ENCODE measurements at regions not wholly inside any gene's neighbourhood (a gene's known extent, or its start where the extent isn't known, plus 50 kb on each side); places are given as distances from the start of the nearest gene placed in this dataset.

DNA sequence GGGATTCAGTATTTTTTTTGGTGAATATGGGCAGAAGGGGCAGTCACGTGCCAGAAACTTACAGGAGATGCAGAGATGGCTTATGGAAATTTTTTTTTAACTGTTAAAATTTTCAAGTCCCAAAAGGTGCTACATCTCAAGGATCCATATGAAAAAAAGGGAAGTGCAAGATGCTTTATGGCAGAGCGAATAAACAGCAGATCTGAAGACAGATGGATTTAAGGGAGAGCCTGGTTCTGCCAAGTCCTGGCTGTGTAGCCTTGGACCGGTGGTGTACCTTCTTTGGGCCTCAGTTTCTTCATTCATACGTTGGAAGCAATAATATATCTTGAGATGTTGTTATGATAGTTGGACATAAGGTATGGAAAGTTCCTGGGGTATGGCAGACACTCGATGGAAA is 91.5 kb upstream of the ARRDC4 start:
- Histone ChIP-seq H3K27me3 (ENCODE audit: control insufficient read depth, insufficient read depth, low read length) (no peaks in the 10 kb centered on the region), H3K79me2 (ENCODE audit: control insufficient read depth, insufficient read depth, low read length) (no peaks in the 10 kb centered on the region), H3K9me3 (ENCODE audit: control insufficient read depth, insufficient read depth, low read depth, low read length) (no peaks in the 10 kb centered on the region), H3K4me1 (ENCODE audit: control insufficient read depth, extremely low read depth, insufficient read depth, low read length) (no peaks in the 10 kb centered on the region), H3K9ac (ENCODE audit: insufficient read depth, low read length) (no peak overlapping the region), H2AFZ (ENCODE audit: low read length) (no peak overlapping the region), H3K27ac (ENCODE audit: insufficient read depth, low read length) (no peak overlapping the region), H3K36me3 (ENCODE audit: control insufficient read depth, insufficient read depth, low read length) (no peaks in the 10 kb centered on the region), H4K20me1 (ENCODE audit: control insufficient read depth, extremely low read depth, insufficient read depth, low read length) (no peaks in the 10 kb centered on the region), H3K4me3 (replicated peaks in 1 of 4; ENCODE audit: control extremely low read depth in 1 of 4, insufficient read depth in 1 of 4, low read depth in 3 of 4, low read length in 4 of 4) (no peak overlapping the region), H3K4me2 (ENCODE audit: extremely low read depth, insufficient read depth, low read length) (no peak overlapping the region)
- TF ChIP-seq, protein P1, sequence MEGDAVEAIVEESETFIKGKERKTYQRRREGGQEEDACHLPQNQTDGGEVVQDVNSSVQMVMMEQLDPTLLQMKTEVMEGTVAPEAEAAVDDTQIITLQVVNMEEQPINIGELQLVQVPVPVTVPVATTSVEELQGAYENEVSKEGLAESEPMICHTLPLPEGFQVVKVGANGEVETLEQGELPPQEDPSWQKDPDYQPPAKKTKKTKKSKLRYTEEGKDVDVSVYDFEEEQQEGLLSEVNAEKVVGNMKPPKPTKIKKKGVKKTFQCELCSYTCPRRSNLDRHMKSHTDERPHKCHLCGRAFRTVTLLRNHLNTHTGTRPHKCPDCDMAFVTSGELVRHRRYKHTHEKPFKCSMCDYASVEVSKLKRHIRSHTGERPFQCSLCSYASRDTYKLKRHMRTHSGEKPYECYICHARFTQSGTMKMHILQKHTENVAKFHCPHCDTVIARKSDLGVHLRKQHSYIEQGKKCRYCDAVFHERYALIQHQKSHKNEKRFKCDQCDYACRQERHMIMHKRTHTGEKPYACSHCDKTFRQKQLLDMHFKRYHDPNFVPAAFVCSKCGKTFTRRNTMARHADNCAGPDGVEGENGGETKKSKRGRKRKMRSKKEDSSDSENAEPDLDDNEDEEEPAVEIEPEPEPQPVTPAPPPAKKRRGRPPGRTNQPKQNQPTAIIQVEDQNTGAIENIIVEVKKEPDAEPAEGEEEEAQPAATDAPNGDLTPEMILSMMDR (conservative IDR thresholded peaks at IDR 0.05 in 1 of 2, IDR thresholded peaks at IDR 0.05 in 1 of 2; ENCODE audit: low read depth in 1 of 2, low read length in 2 of 2), result no peak
- no peak for TF ChIP-seq EZH2 (IDR thresholded peaks at IDR 0.05; ENCODE audit: low read length, missing control alignments)
- DNase-seq (ENCODE audit: low read depth in 2 of 2), result no peak

DNA sequence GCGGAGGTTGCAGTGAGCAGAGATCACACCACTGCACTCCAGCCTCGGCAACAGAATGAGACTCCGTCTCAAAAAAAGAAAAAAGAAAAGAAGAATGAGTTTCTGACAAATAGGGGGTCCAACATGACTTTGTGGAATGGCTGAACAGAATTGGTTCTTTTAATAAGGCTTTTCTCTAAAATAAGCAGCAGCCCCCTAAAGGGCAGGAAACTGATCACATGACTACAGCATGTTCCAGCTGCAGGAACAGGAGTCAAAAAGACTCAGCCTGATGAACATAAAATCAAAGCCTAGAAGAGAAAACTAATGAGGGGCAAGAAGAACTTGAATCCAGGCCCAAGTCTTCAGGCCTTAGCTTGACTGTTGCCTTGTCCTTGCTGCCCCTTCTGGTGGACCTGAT is 89.7 kb upstream of the ARRDC4 start:
- Histone ChIP-seq H3K4me3 (replicated peaks in 1 of 4; ENCODE audit: control extremely low read depth in 1 of 4, insufficient read depth in 1 of 4, low read depth in 3 of 4, low read length in 4 of 4) (no peak overlapping the region), H2AFZ (ENCODE audit: low read length) (no peak overlapping the region), H4K20me1 (ENCODE audit: control insufficient read depth, extremely low read depth, insufficient read depth, low read length) (no peaks in the 10 kb centered on the region), H3K4me2 (ENCODE audit: extremely low read depth, insufficient read depth, low read length) (no peak overlapping the region), H3K4me1 (ENCODE audit: control insufficient read depth, extremely low read depth, insufficient read depth, low read length) (no peaks in the 10 kb centered on the region), H3K36me3 (ENCODE audit: control insufficient read depth, insufficient read depth, low read length) (no peaks in the 10 kb centered on the region), H3K27ac (ENCODE audit: insufficient read depth, low read length) (no peak overlapping the region), H3K9ac (ENCODE audit: insufficient read depth, low read length) (no peak overlapping the region), H3K27me3 (ENCODE audit: control insufficient read depth, insufficient read depth, low read length) (no peaks in the 10 kb centered on the region), H3K9me3 (ENCODE audit: control insufficient read depth, insufficient read depth, low read depth, low read length) (no peaks in the 10 kb centered on the region), H3K79me2 (ENCODE audit: control insufficient read depth, insufficient read depth, low read length) (no peaks in the 10 kb centered on the region)
- no peak for DNase-seq (ENCODE audit: low read depth in 2 of 2)
- TF ChIP-seq, protein P1 (conservative IDR thresholded peaks at IDR 0.05 in 1 of 2, IDR thresholded peaks at IDR 0.05 in 1 of 2; ENCODE audit: low read depth in 1 of 2, low read length in 2 of 2), result no peak
- TF ChIP-seq EZH2 (IDR thresholded peaks at IDR 0.05; ENCODE audit: low read length, missing control alignments), result no peak

DNA sequence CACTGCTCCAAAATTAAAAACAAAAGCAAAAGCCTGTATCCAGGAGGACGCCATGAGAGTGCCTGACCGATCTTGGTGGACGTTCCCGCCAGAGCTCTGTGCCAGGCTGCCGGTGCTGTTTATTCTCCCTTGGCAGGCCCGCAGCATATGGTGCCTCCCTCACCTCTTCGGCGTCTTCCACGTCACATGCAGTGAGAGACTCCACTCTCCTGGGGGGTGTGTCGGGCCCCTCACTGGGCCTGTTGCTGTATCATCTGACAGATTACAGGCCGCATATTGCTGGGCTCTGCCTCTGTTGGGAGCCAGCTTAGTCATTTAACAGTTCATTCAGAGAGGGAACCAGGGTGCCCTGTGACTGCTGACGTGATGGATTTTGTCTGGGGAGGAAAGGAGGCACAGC is 86.4 kb upstream of the ARRDC4 start:
- no peak overlapping the region for H3K9ac ChIP-seq (ENCODE audit: insufficient read depth, low read length)
- no peak for DNase-seq (ENCODE audit: low read depth in 2 of 2)
- no peak overlapping the region for H3K4me3 ChIP-seq (replicated peaks in 1 of 4; ENCODE audit: control extremely low read depth in 1 of 4, insufficient read depth in 1 of 4, low read depth in 3 of 4, low read length in 4 of 4)
- no peaks in the 10 kb centered on the region for H4K20me1 ChIP-seq (ENCODE audit: control insufficient read depth, extremely low read depth, insufficient read depth, low read length)
- no peaks in the 10 kb centered on the region for H3K4me1 ChIP-seq (ENCODE audit: control insufficient read depth, extremely low read depth, insufficient read depth, low read length)
- TF ChIP-seq, protein P1 (conservative IDR thresholded peaks at IDR 0.05 in 1 of 2, IDR thresholded peaks at IDR 0.05 in 1 of 2; ENCODE audit: low read depth in 1 of 2, low read length in 2 of 2), result no peak
- no peak for TF ChIP-seq EZH2 (IDR thresholded peaks at IDR 0.05; ENCODE audit: low read length, missing control alignments)
- no peaks in the 10 kb centered on the region for H3K9me3 ChIP-seq (ENCODE audit: control insufficient read depth, insufficient read depth, low read depth, low read length)
- H3K27ac ChIP-seq (ENCODE audit: insufficient read depth, low read length), result no peak overlapping the region
- no peak overlapping the region for H3K4me2 ChIP-seq (ENCODE audit: extremely low read depth, insufficient read depth, low read length)
- H2AFZ ChIP-seq (ENCODE audit: low read length), result no peak overlapping the region
- no peaks in the 10 kb centered on the region for H3K27me3 ChIP-seq (ENCODE audit: control insufficient read depth, insufficient read depth, low read length)
- H3K79me2 ChIP-seq (ENCODE audit: control insufficient read depth, insufficient read depth, low read length), result no peaks in the 10 kb centered on the region
- H3K36me3 ChIP-seq (ENCODE audit: control insufficient read depth, insufficient read depth, low read length), result no peaks in the 10 kb centered on the region

Data from fibroblast of lung (primary cell).